ENCODE measurements at regions not wholly inside any gene's neighbourhood (a gene's known extent, or its start where the extent isn't known, plus 50 kb on each side); places are given as distances from the start of the nearest gene placed in this dataset.

- H3K4me1 Mint-ChIP-seq, result no peaks in the 10 kb centered on the region
- no peak overlapping the region for H2AFZ ChIP-seq (ENCODE audit: low read length)
- H3K27ac Mint-ChIP-seq, result no peak overlapping the region
Measured at GRCh38 chr4:60296386-60296785, 903.7 kb upstream of the ADGRL3 start.

More at GRCh38 chr4:60296386-60296785, 903.7 kb upstream of the ADGRL3 start:
- H3K4me1 ChIP-seq (ENCODE audit: insufficient read depth, low read length), result no peaks in the 10 kb centered on the region
- H4K20me1 ChIP-seq (ENCODE audit: control insufficient read depth, insufficient read depth, insufficient read length), result no peaks in the 10 kb centered on the region
- no peak overlapping the region for H3K18ac ChIP-seq (ENCODE audit: insufficient read length, low read depth, low read length)
- no peak overlapping the region for H4K8ac ChIP-seq (replicated peaks; ENCODE audit: insufficient read length, low read depth, low read length)
- Mint-ChIP-seq H3K4me3 (no peak overlapping the region), H3K36me3 (ENCODE audit: insufficient read depth in 1 of 3, low read depth in 3 of 3) (no peaks in the 10 kb centered on the region), H3K27me3 (ENCODE audit: low read depth) (no peaks in the 10 kb centered on the region), H3K9me3 (peaks cover 0 to 3% of the 10 kb centered on the region in 2 experiments; a peak in 2 of 5 replicates)
- no peak overlapping the region for H3K56ac ChIP-seq (ENCODE audit: insufficient read length, low read depth, low read length)
- H2BK20ac ChIP-seq (ENCODE audit: low read depth, low read length, poor library complexity, severe bottlenecking), result no peak overlapping the region
- no peak overlapping the region for H2BK5ac ChIP-seq (ENCODE audit: insufficient read length, low read length)
- no peak for TF ChIP-seq CTCF (conservative IDR thresholded peaks at IDR 0.05)
- H4K91ac ChIP-seq (ENCODE audit: insufficient read length, low read depth, low read length), result no peak overlapping the region
- no peak overlapping the region for H4K5ac ChIP-seq (ENCODE audit: insufficient read length, low read depth, low read length)
- H2BK15ac ChIP-seq (ENCODE audit: low read depth, low read length), result no peak overlapping the region
- no peak overlapping the region for H3T11ph ChIP-seq (ENCODE audit: low read length)
- H3K9ac ChIP-seq (ENCODE audit: extremely low read depth, insufficient read length, low read length), result no peak overlapping the region
- H3K23ac ChIP-seq (ENCODE audit: insufficient read length, low read depth, low read length), result no peak overlapping the region
- no peak for DNase-seq
- no CpG with 5 or more reads among the region's 2 CpGs for WGBS (ENCODE audit: extremely low coverage, insufficient read length, low lambda C conversion rate)
- H3K23me2 ChIP-seq (ENCODE audit: insufficient read length, low read depth, low read length, poor library complexity, severe bottlenecking), result no peaks in the 10 kb centered on the region
- no peak overlapping the region for H2BK120ac ChIP-seq (ENCODE audit: low read depth, low read length, poor library complexity, severe bottlenecking)
- no peaks in the 10 kb centered on the region for H3K79me1 ChIP-seq (ENCODE audit: insufficient read depth, low read depth, low read length, poor library complexity, severe bottlenecking)
- H3K4me2 ChIP-seq (ENCODE audit: insufficient read depth, insufficient read length, low read length), result no peak overlapping the region
- no peaks in the 10 kb centered on the region for H3K79me2 ChIP-seq (ENCODE audit: insufficient read depth, low read length)
- H3K27me3 ChIP-seq (ENCODE audit: insufficient read depth, low read length), result no peaks in the 10 kb centered on the region
- no peak overlapping the region for H2BK12ac ChIP-seq (ENCODE audit: insufficient read length, low read depth, low read length)
- no peak overlapping the region for H3K4ac ChIP-seq (ENCODE audit: low read depth, low read length)
- no peaks in the 10 kb centered on the region for H3K9me3 ChIP-seq (ENCODE audit: control insufficient read depth, low read depth, low read length)
- H3K27ac ChIP-seq (ENCODE audit: insufficient read length, low read depth, low read length), result no peak overlapping the region
- H2AK5ac ChIP-seq (ENCODE audit: insufficient read length, low read length), result no peak overlapping the region
- no peak overlapping the region for H3K14ac ChIP-seq (ENCODE audit: insufficient read depth, low read length)

All from H9 (cell line).